AG10803 (cell line): ENCODE measurements at regions not wholly inside any gene's neighbourhood (a gene's known extent, or its start where the extent isn't known, plus 50 kb on each side); places are given as distances from the start of the nearest gene placed in this dataset.

Experiments used
- DNase-seq: peaks from one replicate; pipeline ENCODE4 v3.0.0; 2010; ENCODE audit warnings: low read depth
- H3K4me3 ChIP-seq: 2 replicates; pipeline ENCODE4 v1.5.1; 2011; ENCODE audit warnings: mild to moderate bottlenecking, low read length, control low read depth
- TF ChIP-seq, protein P1 (sequence below): conservative IDR thresholded peaks from 2 replicates; pipeline ENCODE4 v1.5.1; 2011; ENCODE audit warnings: mild to moderate bottlenecking, low read length, control low read depth, inconsistent platforms

DNA sequence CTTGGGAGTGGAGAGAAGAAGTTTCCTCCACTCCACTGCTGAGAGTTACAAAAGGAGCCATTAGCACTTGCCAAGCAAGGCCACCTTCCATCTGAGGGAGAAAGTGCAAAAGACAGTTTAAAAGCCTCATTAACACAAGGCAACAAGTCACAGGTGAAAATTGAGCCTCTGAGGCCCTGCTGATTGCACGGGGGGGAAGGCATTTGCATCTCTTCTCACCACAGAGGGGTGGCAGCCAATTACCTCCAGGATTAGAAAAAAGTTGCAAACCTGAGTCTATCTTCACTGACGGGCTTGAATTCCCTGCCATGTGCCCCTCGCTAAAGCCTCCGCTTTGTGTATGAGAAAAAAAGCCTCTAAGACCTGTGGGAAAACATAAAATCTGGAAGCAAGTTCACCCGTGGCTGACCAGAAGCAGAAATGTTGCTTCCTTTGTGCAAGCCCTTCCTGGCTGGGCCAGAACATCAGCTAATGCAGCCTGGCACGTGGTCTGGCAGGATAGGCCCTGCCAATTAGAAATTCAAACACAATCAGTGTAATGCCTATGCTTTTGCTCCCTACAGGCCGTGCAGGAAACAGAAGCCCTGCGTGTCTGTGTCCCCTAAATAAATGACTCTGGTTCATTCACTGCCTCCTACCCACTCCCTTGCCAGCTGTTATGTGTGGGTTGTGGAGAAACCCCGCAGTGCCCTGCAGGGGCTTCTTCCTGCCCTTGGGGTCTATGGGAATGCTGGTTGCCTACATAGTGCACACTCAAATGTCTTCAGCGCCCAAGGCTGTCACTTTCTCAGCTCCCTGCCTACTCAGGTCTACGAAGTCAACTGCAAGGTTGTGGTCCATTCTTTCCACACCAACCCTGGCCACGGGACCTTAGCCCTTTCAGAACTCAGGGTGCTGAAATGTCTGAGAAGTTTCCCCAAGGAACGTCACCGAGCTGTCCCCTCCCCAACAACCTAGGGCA lies 150.2 kb downstream of the UQCRFS1 start:
- TF ChIP-seq, protein P1, sequence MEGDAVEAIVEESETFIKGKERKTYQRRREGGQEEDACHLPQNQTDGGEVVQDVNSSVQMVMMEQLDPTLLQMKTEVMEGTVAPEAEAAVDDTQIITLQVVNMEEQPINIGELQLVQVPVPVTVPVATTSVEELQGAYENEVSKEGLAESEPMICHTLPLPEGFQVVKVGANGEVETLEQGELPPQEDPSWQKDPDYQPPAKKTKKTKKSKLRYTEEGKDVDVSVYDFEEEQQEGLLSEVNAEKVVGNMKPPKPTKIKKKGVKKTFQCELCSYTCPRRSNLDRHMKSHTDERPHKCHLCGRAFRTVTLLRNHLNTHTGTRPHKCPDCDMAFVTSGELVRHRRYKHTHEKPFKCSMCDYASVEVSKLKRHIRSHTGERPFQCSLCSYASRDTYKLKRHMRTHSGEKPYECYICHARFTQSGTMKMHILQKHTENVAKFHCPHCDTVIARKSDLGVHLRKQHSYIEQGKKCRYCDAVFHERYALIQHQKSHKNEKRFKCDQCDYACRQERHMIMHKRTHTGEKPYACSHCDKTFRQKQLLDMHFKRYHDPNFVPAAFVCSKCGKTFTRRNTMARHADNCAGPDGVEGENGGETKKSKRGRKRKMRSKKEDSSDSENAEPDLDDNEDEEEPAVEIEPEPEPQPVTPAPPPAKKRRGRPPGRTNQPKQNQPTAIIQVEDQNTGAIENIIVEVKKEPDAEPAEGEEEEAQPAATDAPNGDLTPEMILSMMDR, result no peak
- no peak for DNase-seq
- H3K4me3 ChIP-seq, result no peak overlapping the region

DNA sequence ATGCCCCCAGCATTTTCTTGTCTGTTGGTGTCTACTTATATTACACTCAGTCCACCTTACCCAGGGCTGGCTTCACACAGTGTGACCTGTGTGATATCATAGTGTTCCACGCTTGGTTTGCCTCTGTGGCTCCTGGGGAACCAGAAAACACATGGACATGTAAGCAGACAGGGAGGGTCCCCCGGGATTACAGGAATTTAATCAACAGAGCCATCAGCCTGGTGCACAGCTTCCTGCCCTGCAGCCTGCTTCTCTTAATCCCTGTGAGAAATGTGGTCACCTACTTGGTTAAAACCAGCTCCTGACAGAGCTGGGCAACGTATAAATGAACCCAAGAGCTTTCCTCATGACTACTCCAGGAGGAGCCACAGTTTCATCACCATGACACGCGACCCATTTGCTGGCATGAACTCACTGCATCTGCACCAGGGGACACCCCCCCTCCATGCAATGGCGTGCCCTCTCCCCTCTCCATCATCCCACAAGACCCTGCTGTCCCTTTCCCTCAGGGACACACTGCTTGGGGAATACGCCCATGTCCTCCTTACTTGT lies 152.1 kb downstream of the UQCRFS1 start:
- TF ChIP-seq, protein P1, result no peak
- no peak overlapping the region for H3K4me3 ChIP-seq
- no peak for DNase-seq

GRCh38 chr19:29056535-29056934 lies 156.4 kb downstream of the UQCRFS1 start:
- DNase-seq, result no peak
- TF ChIP-seq, protein P1, result no peak
- no peak overlapping the region for H3K4me3 ChIP-seq

DNA sequence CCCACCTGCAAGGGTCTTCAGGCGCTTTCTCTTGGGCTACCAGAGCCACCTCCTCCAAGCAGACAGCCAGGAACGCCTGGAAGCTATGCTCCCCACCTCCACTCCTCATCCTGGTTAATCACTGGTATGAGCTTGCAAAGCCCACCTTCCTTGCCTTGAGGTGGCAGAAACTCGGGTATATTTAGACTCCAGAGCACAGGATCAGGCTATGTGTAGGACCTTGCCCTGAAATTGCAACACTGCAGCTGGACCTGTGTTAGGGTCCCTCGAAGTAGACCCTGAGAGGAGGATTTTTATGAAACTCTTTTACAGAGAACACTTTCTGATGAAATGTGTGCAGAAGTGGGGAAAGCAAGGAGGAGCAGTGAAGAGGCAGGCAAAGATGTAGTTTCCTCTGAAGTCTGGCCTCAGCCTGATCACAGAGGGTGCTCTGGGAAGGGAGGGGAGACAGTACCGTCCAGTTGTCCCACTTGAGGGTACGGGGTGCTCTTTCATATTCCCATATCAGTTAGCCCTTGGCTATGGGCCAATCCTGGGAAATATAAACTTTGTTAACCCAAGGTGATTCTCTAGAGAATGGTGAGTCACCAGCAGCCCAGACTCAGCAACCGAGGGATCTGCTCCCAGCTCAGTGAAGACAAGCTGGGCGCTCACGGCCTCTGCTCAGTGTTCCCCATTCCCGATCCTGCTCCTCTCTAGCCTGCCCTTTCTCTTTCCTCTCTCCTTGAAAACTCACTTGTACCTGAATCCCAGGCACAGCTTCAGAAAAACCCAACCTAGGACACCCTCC lies 157.9 kb downstream of the UQCRFS1 start:
- H3K4me3 ChIP-seq, result no peak overlapping the region

GRCh38 chr19:29048873-29049272 lies 164.1 kb downstream of the UQCRFS1 start:
- H3K4me3 ChIP-seq, result no peak overlapping the region
- no peak for DNase-seq
- TF ChIP-seq, protein P1, result no peak

More for the DNA sequence above, 157.9 kb downstream of the UQCRFS1 start:
- TF ChIP-seq, protein P1, result no peak
- no peak for DNase-seq

- DNase-seq, result no peak
- H3K4me3 ChIP-seq, result no peak overlapping the region
- TF ChIP-seq, protein P1, result no peak
These were observed 167.2 kb downstream of the UQCRFS1 start for GRCh38 chr19:29045679-29046254.
